ENCODE measurements at regions not wholly inside any gene's neighbourhood (a gene's known extent, or its start where the extent isn't known, plus 50 kb on each side); places are given as distances from the start of the nearest gene placed in this dataset.

GRCh38 chr4:11098461-11098860 lies 330.2 kb downstream of the HS3ST1 start:
- no peak overlapping the region for H3K4me3 ChIP-seq (ENCODE audit: low read depth, low read length)
- no peak for TF ChIP-seq CTCF (IDR thresholded peaks at IDR 0.05; ENCODE audit: borderline replicate concordance, insufficient read depth, low read depth, low read length)

- no peak for TF ChIP-seq CTCF (IDR thresholded peaks at IDR 0.05; ENCODE audit: borderline replicate concordance, insufficient read depth, low read depth, low read length)
- H3K4me3 ChIP-seq (ENCODE audit: low read depth, low read length) = no peak overlapping the region
These were observed 331.0 kb downstream of the HS3ST1 start for GRCh38 chr4:11097725-11098124.

GRCh38 chr4:11081006-11081405 lies 347.7 kb downstream of the HS3ST1 start:
- TF ChIP-seq CTCF (IDR thresholded peaks at IDR 0.05; ENCODE audit: borderline replicate concordance, insufficient read depth, low read depth, low read length) = no peak
- no peak overlapping the region for H3K4me3 ChIP-seq (ENCODE audit: low read depth, low read length)

GRCh38 chr4:11079171-11079570 lies 349.5 kb downstream of the HS3ST1 start:
- no peak for TF ChIP-seq CTCF (IDR thresholded peaks at IDR 0.05; ENCODE audit: borderline replicate concordance, insufficient read depth, low read depth, low read length)
- no peak overlapping the region for H3K4me3 ChIP-seq (ENCODE audit: low read depth, low read length)

- no peak overlapping the region for H3K4me3 ChIP-seq (ENCODE audit: low read depth, low read length)
- TF ChIP-seq CTCF (IDR thresholded peaks at IDR 0.05; ENCODE audit: borderline replicate concordance, insufficient read depth, low read depth, low read length) = no peak
These were observed 354.0 kb downstream of the HS3ST1 start for GRCh38 chr4:11074581-11075241.

- no peak overlapping the region for H3K4me3 ChIP-seq (ENCODE audit: low read depth, low read length)
- no peak for TF ChIP-seq CTCF (IDR thresholded peaks at IDR 0.05; ENCODE audit: borderline replicate concordance, insufficient read depth, low read depth, low read length)
These were observed 355.1 kb downstream of the HS3ST1 start for GRCh38 chr4:11073621-11074051.

- H3K4me3 ChIP-seq (ENCODE audit: low read depth, low read length) = no peak overlapping the region
- TF ChIP-seq CTCF (IDR thresholded peaks at IDR 0.05; ENCODE audit: borderline replicate concordance, insufficient read depth, low read depth, low read length) = no peak
These were observed 355.7 kb downstream of the HS3ST1 start for GRCh38 chr4:11072999-11073398.

Measured in GM12875 (cell line).